Erythroblast (primary cell): ENCODE measurements at regions not wholly inside any gene's neighbourhood (a gene's known extent, or its start where the extent isn't known, plus 50 kb on each side); places are given as distances from the start of the nearest gene placed in this dataset.

ENCODE experiments used
- GATA1 ChIP-seq: IDR thresholded peaks from 2 replicates; pipeline ENCODE4 v1.6.1; 2011; ENCODE audit warnings: low read depth, mild to moderate bottlenecking, control low read depth, low read length, moderate library complexity
- POLR2A ChIP-seq: IDR thresholded peaks from 2 replicates; pipeline ENCODE4 v1.6.1; 2011; ENCODE audit warnings: mild to moderate bottlenecking, low read length

- no peak for TF ChIP-seq POLR2A
- TF ChIP-seq GATA1: no peak
Observed at GRCh38 chr3:39750712-39751111, 58.7 kb upstream of the MYRIP start.
